Adrenal gland (tissue), 5 donors: ENCODE measurements at regions not wholly inside any gene's neighbourhood (a gene's known extent, or its start where the extent isn't known, plus 50 kb on each side); places are given as distances from the start of the nearest gene placed in this dataset.

ENCODE experiments used
- CTCF ChIP-seq, 6 experiments: fragments of 450-650 bp in 4 of 6; fragments of 200-600 bp in 2 of 6; sonication (generic) in 1 of 6; IDR thresholded peaks; 1 replicate in 5 of 6; 2 replicates in 1 of 6; pipeline versions ENCODE4 v1.5.1 to v1.8.0; 2016 to 2021; ENCODE audit warnings: antibody characterized with exemption in 6 of 6, mild to moderate bottlenecking in 2 of 6, moderate library complexity in 1 of 6
- POLR2A ChIP-seq, 2 donors: fragments of 450-650 bp; IDR thresholded peaks; one replicate each; pipeline ENCODE4 v1.6.1; 2017; ENCODE audit warnings: antibody characterized with exemption in 2 of 2, mild to moderate bottlenecking in 2 of 2, moderate library complexity in 1 of 2
- donor health status: DM: no; HTN: no; CAD: no.

- TF ChIP-seq POLR2A (IDR thresholded peaks at IDR 0.05) (no peak), CTCF (IDR thresholded peaks at IDR 0.05) (no peak)
Observed at GRCh38 chr11:131037873-131038272, 121.6 kb upstream of the SNX19 start.
